HG03575 (cell line): ENCODE measurements at regions not wholly inside any gene's neighbourhood (a gene's known extent, or its start where the extent isn't known, plus 50 kb on each side); places are given as distances from the start of the nearest gene placed in this dataset.
A peak's percentile ranks its signal among the peaks of the same experiment; 100 is the strongest.

Experiments used
- ATAC-seq: cut with Tn5 transposase; IDR thresholded peaks from one replicate; pipeline ENCODE4 v1.9.1; 2021; ENCODE audit not compliant: unreplicated experiment, insufficient number of reproducible peaks, low FRiP score; ENCODE audit errors: extremely low read depth

- no peak for ATAC-seq
These were observed 67.8 kb downstream of the CASP12 start for GRCh38 chr11:104830508-104830907.

- ATAC-seq: no peak
These were observed 68.2 kb downstream of the CASP12 start for GRCh38 chr11:104830080-104830479.

- no peak for ATAC-seq
These were observed 71.5 kb downstream of the CASP12 start for GRCh38 chr11:104826772-104827171.

GRCh38 chr11:104823657-104824056, 74.6 kb downstream of the CASP12 start:
- ATAC-seq: no peak

GRCh38 chr11:104820431-104820830, 77.8 kb downstream of the CASP12 start:
- no peak for ATAC-seq

- no peak for ATAC-seq
These were observed 78.7 kb downstream of the CASP12 start for GRCh38 chr11:104819603-104820002.

GRCh38 chr11:104819107-104819506, 79.2 kb downstream of the CASP12 start:
- no peak for ATAC-seq

- ATAC-seq: no peak
These were observed 80.3 kb downstream of the CASP12 start for GRCh38 chr11:104817973-104818372.

- ATAC-seq: no peak
These were observed 84.7 kb downstream of the CASP12 start for GRCh38 chr11:104813532-104813931.

- ATAC-seq: no peak
These were observed 86.0 kb downstream of the CASP12 start for GRCh38 chr11:104812103-104812788.

GRCh38 chr11:104803776-104804175, 94.5 kb downstream of the CASP12 start:
- ATAC-seq: no peak

- peak; percentile 86 for ATAC-seq
These were observed 99.0 kb downstream of the CASP12 start for GRCh38 chr11:104799251-104799650.

GRCh38 chr11:104798789-104799188, 99.5 kb downstream of the CASP12 start:
- ATAC-seq: peak; percentile 41

GRCh38 chr11:104796301-104796700, 102.0 kb downstream of the CASP12 start:
- ATAC-seq: no peak

GRCh38 chr11:104795501-104796213, 102.6 kb downstream of the CASP12 start:
- ATAC-seq: no peak

- no peak for ATAC-seq
These were observed 105.4 kb downstream of the CASP12 start for GRCh38 chr11:104792861-104793260.

- ATAC-seq: no peak
These were observed 106.4 kb downstream of the CASP12 start for GRCh38 chr11:104791896-104792295.

GRCh38 chr11:104784684-104785460, 113.4 kb downstream of the CASP12 start:
- no peak for ATAC-seq

GRCh38 chr11:104783241-104783640, 115.0 kb downstream of the CASP12 start:
- no peak for ATAC-seq

GRCh38 chr11:104782377-104782754, 115.9 kb downstream of the CASP12 start:
- no peak for ATAC-seq
